Lung (tissue), 11 donors: ENCODE measurements at regions not wholly inside any gene's neighbourhood (a gene's known extent, or its start where the extent isn't known, plus 50 kb on each side); places are given as distances from the start of the nearest gene placed in this dataset.

ENCODE experiments used
- ATAC-seq: fragments of 200-7000 bp; cut with Tn5 transposase; one replicate; pipeline ENCODE4 v1.9.1; 2020; ENCODE audit warnings: moderate number of reproducible peaks; ENCODE audit not compliant: insufficient read depth, low FRiP score
- DNase-seq, 3 donors: peaks; one replicate each; pipeline ENCODE4 v3.0.0-alpha.2; 2013 to 2017
- H3K27ac ChIP-seq, 2 donors: one replicate each; pipeline ENCODE4 v1.5.1; 2013; ENCODE audit warnings: mild to moderate bottlenecking in 2 of 2, moderate library complexity in 2 of 2, control low read depth in 1 of 2, inconsistent platforms in 1 of 2, low read depth in 1 of 2, low read length in 1 of 2
- H3K27me3 ChIP-seq, 3 donors: one replicate each; pipeline ENCODE4 v1.5.1; 2013; ENCODE audit warnings: low read length in 2 of 3; ENCODE audit not compliant: control insufficient read depth in 3 of 3, insufficient read depth in 3 of 3
- H3K36me3 ChIP-seq, 4 donors: one replicate each; pipeline ENCODE4 v1.5.1; 2013; ENCODE audit warnings: low read length in 4 of 4, mild to moderate bottlenecking in 1 of 4, moderate library complexity in 1 of 4; ENCODE audit not compliant: control insufficient read depth in 4 of 4, insufficient read depth in 4 of 4
- H3K4me1 ChIP-seq, 5 donors: one replicate each; pipeline ENCODE4 v1.5.1; 2013; ENCODE audit warnings: low read length in 5 of 5, mild to moderate bottlenecking in 2 of 5, moderate library complexity in 1 of 5; ENCODE audit not compliant: control insufficient read depth in 5 of 5, insufficient read depth in 5 of 5
- H3K4me3 ChIP-seq: one replicate; pipeline ENCODE4 v1.5.1; 2013; ENCODE audit warnings: mild to moderate bottlenecking, control low read depth, moderate library complexity
- H3K9ac ChIP-seq, 2 donors: one replicate each; pipeline ENCODE4 v1.5.1; 2013; ENCODE audit warnings: low read length in 2 of 2, control low read depth in 1 of 2; ENCODE audit not compliant: insufficient read depth in 1 of 2
- H3K9me3 ChIP-seq, 4 donors: one replicate each; pipeline ENCODE4 v1.5.1; 2013; ENCODE audit warnings: low read length in 3 of 4, mild to moderate bottlenecking in 1 of 4, moderate library complexity in 1 of 4; ENCODE audit not compliant: control insufficient read depth in 4 of 4, insufficient read depth in 3 of 4
- WGBS, 2 donors: extraction: QIAGEN DNeasy Blood & Tissue Kit; methylation state at CpG; one replicate each; pipeline ENCODE4 v1.1.7; 2013; 5-methylcytosine and 5-hydroxymethylcytosine counted together
- TF ChIP-seq, protein P1 (sequence below): IDR thresholded peaks from 2 replicates; pipeline ENCODE4 v1.5.1; 2012; ENCODE audit warnings: mild to moderate bottlenecking; ENCODE audit errors: control extremely low read depth, extremely low read depth
- donor health status: control.
- donor health status: control.
- donor health status: Bipolar disorder and iron deficiency.
- donor health status: healthy.
- donor health status: DM: yes; HTN: yes; CAD: no.

DNA sequence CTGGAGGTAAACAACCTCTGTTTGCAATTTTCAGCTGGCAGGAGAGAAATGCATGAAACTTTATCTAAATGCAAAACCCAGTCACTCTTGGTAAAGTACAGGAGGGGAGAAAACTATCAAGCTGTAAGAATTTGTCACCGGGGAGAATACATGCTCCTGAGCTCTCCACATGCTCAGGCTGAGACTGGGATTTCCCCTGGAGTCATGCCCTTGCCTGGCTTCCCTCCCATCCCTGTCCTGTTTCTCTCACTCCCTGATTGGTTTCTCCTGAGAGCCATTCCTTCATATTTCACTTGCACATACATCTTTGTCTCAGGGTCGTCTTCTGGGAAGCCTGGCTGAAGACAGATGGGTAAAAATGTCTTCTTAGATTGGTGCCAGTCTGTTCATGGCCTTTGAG is 52.9 kb upstream of the SPATS2L start:
- Histone ChIP-seq H3K27me3 (no peaks in the 10 kb centered on the region), H3K9ac (no peak overlapping the region), H3K9me3 (no peaks in the 10 kb centered on the region), H3K27ac (no peak overlapping the region), H3K4me1 (peaks cover 0 to 7% (median 5%) of the 10 kb centered on the region in 5 donors), H3K4me3 (no peak overlapping the region), H3K36me3 (no peaks in the 10 kb centered on the region)
- DNase-seq = no peak
- TF ChIP-seq, protein P1, sequence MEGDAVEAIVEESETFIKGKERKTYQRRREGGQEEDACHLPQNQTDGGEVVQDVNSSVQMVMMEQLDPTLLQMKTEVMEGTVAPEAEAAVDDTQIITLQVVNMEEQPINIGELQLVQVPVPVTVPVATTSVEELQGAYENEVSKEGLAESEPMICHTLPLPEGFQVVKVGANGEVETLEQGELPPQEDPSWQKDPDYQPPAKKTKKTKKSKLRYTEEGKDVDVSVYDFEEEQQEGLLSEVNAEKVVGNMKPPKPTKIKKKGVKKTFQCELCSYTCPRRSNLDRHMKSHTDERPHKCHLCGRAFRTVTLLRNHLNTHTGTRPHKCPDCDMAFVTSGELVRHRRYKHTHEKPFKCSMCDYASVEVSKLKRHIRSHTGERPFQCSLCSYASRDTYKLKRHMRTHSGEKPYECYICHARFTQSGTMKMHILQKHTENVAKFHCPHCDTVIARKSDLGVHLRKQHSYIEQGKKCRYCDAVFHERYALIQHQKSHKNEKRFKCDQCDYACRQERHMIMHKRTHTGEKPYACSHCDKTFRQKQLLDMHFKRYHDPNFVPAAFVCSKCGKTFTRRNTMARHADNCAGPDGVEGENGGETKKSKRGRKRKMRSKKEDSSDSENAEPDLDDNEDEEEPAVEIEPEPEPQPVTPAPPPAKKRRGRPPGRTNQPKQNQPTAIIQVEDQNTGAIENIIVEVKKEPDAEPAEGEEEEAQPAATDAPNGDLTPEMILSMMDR = no peak
- no peak for ATAC-seq
- WGBS, 2 donors = 34 to 48% methylated on average over 2 of the region's 2 CpGs

DNA sequence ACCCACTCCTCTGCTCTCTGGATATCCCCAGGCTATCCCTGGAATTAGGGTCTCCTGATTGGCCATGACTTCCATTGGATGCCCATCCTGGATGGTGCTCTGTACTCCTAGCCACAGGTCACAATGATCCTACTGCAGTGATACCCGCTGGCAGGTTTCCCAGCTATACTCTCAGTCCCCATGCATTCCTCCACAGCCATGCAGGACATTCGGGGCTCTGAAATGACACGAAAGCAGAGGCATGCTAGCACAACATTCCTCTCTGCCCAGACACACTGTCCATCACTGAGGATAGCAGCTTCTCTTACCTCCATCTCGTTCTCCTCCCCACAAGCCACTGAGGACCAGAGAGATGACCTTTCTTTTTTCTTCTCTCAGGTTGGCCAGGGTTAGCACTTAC is 51.7 kb upstream of the SPATS2L start:
- DNase-seq = no peak
- Histone ChIP-seq H3K9ac (no peak overlapping the region), H3K27ac (no peak overlapping the region), H3K4me1 (peaks cover 0 to 7% (median 5%) of the 10 kb centered on the region in 5 donors), H3K4me3 (no peak overlapping the region), H3K27me3 (no peaks in the 10 kb centered on the region), H3K9me3 (no peaks in the 10 kb centered on the region), H3K36me3 (no peaks in the 10 kb centered on the region)
- 92 to 95% methylated on average over 4 of the region's 4 CpGs for WGBS, 2 donors
- no peak for ATAC-seq
- TF ChIP-seq, protein P1 = no peak

DNA sequence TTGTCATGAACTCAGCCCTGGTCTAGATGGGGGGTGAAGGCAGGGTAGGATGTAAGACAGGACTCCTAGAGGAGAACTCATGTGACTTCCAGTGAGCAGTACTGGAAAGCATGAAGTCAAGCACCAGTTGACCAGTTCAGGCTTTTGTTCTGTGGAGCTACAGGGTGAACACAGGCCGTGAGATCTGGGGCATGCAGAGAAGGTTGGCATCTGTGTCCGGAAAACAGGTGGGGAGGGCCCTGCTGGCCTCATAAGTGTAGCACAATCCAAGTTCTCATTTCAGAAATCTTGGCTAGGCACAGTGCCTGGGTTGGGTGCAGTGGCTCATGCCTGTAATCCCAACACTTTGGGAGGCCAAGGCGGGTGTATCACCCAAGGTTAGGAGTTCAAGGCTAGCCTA is 50.9 kb upstream of the SPATS2L start:
- no peaks in the 10 kb centered on the region for H3K36me3 ChIP-seq

More for the DNA sequence above, 50.9 kb upstream of the SPATS2L start:
- TF ChIP-seq, protein P1 = no peak
- Histone ChIP-seq H3K27ac (no peak overlapping the region), H3K4me3 (no peak overlapping the region), H3K4me1 (peaks cover 0 to 7% (median 5%) of the 10 kb centered on the region in 5 donors), H3K27me3 (no peaks in the 10 kb centered on the region), H3K9ac (no peak overlapping the region), H3K9me3 (no peaks in the 10 kb centered on the region)
- DNase-seq (no peak), ATAC-seq (no peak)
- WGBS, 2 donors = 87 to 92% methylated on average over 3 of the region's 3 CpGs
